ENCODE measurements at regions not wholly inside any gene's neighbourhood (a gene's known extent, or its start where the extent isn't known, plus 50 kb on each side); places are given as distances from the start of the nearest gene placed in this dataset.

- DNase-seq, result no peak
Observed at GRCh38 chr11:95690100-95690499, 99.5 kb downstream of the FAM76B start.

DNA sequence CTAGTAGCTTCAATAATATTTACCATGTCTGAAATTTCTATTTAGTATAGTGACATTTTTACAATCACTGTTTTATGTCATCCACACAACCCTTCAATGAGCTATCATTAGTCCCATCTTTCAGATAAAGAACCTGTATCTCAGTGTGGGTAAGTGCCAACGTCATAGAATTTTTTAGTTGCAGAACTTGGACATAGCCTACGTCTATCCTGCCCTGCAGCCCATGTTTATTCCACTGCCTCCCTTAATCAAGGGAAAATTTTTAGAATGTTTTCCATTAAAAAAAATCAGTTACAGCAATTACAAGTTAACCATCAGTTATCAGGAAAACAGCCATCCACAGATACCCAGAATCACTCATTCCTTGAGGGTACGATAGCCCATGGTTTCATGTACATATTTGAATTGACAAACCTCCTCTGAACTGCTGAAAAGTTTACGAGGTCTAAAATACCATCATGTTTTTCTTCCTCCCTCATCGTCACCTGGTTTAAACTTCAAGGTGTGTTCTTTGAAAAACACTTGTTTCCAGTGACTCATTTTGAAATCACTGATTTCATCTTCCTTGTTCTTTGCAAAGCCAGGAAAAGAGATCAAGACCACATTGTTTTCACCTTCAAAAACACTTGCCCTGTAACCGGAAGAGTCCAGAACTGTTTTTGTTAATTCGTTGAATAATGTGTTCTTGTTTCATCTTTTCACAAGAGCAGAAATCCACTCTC lies 100.9 kb downstream of the FAM76B start:
- DNase-seq, result peak in 1 of 2 donors; percentile 64

DNA sequence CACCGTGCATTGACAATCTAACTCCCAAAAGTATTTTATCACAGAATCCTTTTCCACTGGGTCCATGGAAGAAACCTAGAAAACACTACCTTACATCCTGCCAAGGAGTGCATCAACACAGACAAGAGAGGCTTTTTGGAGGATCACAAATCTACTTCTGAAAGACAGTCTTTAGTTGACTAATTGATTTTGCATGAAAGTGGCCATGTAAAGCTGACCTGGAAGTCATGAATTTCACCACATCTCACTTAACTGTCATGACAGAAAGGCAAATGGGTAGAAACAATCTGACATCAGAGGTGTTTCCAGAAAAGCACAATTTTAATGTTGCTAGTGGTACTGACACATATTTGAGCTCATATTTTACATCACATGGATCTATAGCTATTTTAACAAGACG lies 101.6 kb downstream of the FAM76B start:
- DNase-seq, result no peak

DNA sequence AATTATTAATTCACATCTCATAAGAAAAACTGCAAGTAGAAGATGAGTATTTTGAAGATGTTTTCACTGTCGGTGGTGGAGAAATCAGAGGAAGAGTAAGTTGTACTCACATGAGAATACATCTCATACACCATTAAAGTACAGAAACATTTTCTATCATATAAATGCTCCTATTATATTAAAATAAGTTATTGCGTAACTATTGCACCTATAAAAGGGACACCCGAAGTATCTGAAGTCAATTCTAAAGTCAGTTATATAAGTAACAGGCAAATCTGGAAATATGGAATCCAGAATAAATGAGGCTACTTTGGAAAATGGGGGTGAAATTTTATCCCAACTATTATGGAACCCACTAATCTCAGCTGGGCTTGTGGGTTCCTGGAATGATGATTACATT lies 103.3 kb downstream of the FAM76B start:
- no peak for DNase-seq

DNA sequence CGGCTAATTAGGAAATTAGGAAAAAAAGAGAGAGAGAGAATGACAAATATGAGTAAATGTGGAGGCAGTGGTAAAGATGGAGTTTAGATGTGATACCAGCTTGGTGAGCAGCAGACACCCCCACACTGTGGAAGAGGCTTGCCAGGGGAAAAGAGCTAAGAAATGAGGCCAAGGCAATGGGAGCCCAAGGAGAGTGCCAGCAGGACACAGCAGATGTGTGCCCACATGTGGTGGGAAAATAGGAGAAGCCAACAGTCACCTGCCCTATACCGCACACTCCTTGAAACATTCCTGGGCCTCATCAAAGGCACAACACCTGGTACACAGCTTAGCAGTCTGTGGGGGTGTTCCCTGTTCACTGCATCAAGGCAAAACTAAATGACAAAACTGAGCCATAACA lies 104.9 kb downstream of the FAM76B start:
- no peak for DNase-seq

DNA sequence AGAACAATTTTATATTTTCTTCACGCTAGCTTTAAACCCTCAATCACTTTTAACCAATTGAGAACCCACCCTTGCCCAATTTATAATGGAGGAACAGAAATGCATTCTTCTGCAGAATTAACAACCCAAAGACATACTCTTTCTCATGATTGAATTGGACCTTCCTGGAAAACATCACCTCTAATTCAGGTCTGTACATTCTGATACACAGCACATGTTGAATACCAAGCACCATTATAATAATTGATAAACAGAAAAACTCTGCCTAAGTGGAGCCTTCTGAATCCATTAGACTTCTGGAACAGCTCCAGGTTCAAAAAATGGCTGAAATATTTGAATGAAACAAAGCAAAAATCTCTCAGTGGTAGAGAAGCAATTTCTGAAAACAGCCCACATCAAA lies 105.4 kb downstream of the FAM76B start:
- DNase-seq, result no peak

- DNase-seq, result no peak
Observed at GRCh38 chr11:95682552-95682951, 107.0 kb downstream of the FAM76B start.

DNA sequence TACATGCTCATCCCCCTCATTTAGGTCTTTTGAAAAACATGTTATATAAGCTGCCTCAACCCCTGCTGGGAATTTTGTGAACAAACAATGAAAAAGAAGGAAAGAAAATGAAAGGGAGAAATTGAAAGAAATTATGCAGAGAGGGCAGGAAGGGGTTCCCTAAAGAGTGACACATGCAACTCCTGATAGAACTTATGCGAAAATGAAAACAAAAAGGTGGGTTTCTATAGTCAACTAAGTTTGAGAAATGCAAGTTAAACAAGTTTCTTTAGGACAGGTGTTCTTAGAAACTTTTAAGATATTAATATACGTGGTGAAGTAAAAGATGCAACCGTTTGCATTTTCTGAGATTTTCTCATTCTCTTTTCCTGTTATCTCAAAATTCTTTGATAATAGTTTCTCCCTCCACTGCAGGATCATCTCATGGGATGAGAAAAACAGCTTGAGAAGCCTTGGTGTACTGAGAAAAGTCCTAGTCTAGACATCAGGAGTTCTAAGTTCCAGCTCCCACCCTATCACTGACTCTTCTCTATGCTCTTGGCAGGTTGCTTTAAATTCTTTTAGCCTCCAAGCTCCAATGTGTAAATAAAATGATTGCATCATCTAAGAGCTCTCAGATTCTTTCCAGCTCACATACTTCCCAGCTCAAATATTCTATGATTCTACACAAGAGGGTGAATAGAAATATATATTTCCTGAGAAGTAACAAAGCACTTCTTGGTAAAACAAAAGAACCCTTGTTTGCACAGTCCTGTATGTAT lies 109.2 kb downstream of the FAM76B start:
- DNase-seq, result no peak

DNA sequence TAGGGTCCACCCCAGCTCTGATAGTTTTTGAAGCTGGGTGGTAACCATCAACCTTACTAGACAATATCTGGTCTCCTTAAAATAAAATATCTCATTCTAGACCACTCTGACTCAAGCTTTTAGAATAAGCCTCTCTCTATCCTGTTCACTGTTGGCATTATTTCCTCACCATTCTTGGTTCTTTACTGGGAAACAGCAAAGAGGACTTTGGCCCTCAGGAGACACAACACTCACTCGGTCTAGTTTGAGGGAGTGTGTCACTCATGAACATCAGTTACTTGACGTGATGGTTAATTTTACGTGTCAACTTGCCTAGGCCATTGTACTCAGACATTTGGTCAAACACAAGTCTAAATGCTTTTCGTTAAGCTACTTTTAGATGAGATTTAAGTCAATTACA lies 110.6 kb downstream of the FAM76B start:
- DNase-seq, result no peak

DNA sequence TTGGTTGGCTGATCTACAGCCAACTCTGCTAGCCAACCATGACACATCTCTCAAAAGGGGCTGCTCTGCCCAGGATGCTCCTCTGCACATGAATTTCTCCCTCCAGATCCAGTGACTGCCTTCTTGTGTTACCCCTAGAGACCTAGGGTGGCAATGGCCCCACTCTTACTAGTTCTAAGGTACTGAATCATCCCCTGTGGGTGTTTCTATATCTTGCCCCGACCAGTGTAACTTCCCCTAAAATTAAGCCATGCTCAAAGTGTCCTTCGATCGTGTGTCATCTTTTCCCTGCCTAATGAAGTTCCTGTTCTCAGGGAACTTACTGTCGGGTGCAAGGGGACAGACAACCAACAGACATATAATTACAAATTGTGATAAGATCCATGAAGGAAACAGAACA lies 113.3 kb downstream of the FAM76B start:
- DNase-seq, result no peak

- DNase-seq, result no peak
Observed at GRCh38 chr11:95675585-95675984, 114.0 kb downstream of the FAM76B start.

DNA sequence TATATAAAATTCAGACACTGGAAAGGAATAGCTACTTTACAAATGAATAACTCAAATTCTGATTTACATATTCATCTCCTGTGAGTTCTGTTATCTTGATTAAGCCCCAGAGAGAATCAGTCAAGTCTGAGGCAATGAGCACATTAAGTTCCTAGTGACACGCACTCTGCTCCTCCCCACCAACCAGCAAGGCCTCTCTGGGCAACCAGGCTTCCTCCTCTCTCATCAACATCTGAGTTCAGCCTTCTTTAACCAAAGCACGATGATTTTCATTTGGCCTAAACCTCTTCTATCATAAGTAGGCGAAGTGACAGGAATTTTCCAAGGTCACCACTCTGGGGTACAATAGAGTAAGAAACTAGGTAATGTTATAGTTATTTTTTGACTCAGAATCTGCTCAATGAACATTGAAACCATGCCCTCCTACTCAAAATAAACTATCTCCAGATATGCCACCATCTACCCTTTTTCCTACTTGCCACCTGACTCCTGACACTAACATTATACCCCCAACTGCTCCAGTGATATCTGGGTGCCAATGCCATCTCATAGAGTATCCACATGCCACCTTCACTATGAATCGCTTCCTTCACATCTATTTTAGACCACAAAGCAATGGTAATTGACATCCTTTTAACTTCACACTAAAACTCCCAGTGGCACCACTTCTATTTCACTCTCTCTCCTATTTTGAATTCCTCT lies 114.8 kb downstream of the FAM76B start:
- DNase-seq, result no peak

GRCh38 chr11:95671768-95672167 lies 117.8 kb downstream of the FAM76B start:
- no peak for DNase-seq

DNA sequence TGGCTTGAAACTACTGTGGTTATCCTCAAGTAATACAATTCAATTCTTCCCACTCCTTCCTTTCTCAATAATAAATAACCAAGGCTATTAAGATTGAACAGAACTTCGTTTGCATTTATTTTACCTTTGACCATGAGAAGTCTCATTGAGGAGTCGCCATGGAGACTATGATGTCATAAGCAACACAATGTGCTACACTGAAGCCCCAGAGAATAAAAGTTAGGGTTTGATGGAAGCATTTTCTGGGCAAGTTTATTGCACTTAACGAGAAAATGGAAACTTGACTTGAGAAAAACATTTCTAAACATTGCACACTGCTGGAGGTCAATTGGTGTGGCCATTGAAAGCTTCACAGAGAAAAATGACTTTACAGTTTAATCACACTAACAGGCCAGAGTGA lies 121.5 kb downstream of the FAM76B start:
- DNase-seq, result no peak

GRCh38 chr11:95661162-95661561 lies 128.4 kb downstream of the FAM76B start:
- no peak for DNase-seq

DNA sequence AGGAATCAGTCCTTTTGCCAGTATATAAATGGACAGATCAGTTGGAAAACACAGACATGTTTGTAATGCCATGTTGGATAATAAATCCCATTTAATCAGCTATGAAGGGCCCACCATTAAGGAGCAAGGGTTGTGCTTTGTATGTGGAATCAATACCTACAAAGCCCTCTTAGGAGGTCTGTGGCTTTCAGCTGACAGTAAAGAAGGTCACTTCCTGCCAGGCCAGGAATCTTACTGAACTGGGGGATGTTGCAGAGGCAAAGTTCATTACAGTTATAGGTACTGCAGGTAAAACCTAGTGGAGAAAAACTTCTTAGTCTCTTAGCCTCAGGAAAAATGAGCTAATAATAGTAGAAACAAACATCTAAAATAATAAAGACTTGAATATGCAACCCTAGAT lies 129.5 kb downstream of the FAM76B start:
- peak in 1 of 2 donors; percentile 19 for DNase-seq

DNA sequence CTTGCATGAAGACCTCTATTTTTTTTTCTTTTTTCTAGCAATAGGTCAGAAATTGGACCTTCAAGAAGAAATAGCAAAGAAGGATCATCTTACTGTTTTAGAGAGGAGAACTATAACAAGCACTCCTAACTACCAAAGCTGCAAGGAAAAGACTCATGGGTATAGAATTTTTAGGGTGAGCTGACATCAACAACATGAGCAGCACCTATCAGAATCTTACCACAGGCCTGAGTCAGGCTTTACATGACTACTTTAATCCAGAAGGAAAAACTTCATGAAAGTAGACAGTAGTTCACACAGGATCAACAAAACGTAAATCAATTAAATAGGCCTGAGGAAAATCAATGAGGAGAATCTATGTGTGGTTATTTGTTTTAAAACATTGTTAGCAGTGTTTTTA lies 130.5 kb downstream of the FAM76B start:
- no peak for DNase-seq

- DNase-seq, result no peak
Observed at GRCh38 chr11:95655536-95655935, 134.0 kb downstream of the FAM76B start.

- no peak for DNase-seq
Observed at GRCh38 chr11:95653680-95654079, 135.9 kb downstream of the FAM76B start.

DNA sequence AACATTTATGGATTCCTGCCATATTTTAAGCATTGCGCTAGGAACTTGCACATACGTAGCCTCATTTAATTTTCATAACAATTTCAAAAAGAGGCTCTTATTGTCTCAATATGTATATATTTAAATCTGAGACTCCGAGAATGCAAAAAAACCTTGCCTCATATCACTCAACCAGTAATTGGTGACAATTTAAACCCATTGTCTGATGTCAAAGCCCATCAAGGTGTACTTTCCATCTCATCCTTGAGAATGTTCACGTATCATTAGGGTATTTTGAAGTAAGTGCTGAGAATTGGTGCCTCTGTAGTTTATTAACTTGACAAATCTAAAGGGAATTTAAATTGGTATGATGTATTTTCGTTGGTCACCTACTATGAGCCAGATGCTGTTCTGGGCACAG lies 136.5 kb downstream of the FAM76B start:
- DNase-seq, result no peak

GRCh38 chr11:95652002-95652472 lies 137.5 kb downstream of the FAM76B start:
- DNase-seq, result no peak

DNA sequence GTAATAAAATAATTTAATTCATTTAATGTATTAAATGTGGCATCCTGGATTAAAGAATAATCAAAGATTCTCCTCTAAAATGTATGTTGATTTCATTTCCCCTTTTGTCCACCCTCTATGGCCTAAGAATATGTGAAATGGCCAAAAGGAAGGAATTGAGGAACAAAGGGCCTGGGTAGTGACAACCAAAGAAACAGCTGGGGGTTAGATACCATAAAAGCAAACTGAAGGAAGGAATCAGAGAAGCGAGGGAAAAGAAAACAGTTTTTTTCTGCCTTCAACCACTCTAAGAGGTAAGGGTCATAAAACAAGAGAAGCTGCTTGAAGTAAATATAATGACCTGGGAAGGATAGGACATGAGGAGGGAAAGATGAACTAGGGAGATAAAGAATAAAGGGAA lies 139.3 kb downstream of the FAM76B start:
- no peak for DNase-seq

- DNase-seq, result no peak
Observed at GRCh38 chr11:95647871-95648270, 141.7 kb downstream of the FAM76B start.

- no peak for DNase-seq
Observed at GRCh38 chr11:95647355-95647754, 142.2 kb downstream of the FAM76B start.

Measured in CD4-positive, alpha-beta T cell treated with Interferon alpha-2 for 1 hour (primary cell).